GM10248 (cell line): ENCODE measurements at regions not wholly inside any gene's neighbourhood (a gene's known extent, or its start where the extent isn't known, plus 50 kb on each side); places are given as distances from the start of the nearest gene placed in this dataset.
"Not testable (repeated sequence)": the region's sequence is repeated elsewhere in the genome, so short reads cannot be mapped to it uniquely, and the experiment has no call there.

Experiments
- CTCF ChIA-PET: fragments of 300-600 bp; sonication (Branson Sonifier 250); formaldehyde crosslinking; extraction: SDS; loops from one replicate; lab custom pipeline; 2021; ENCODE audit warnings: antibody characterized with exemption; lab: Yijun Ruan, JAX
- POLR2A ChIA-PET: fragments of 350-650 bp; sonication (Branson Sonifier 250); formaldehyde crosslinking; extraction: SDS; loops from one replicate; lab custom pipeline; 2020; ENCODE audit warnings: antibody characterized with exemption; lab: Yijun Ruan, JAX
- DNase-seq: peaks from one replicate; pipeline ENCODE4 v3.0.0; 2012; ENCODE audit errors: extremely low spot score
- TF ChIP-seq, protein P1 (sequence below): IDR thresholded peaks from 2 replicates; pipeline ENCODE4 v1.5.1; 2012; ENCODE audit warnings: mild to moderate bottlenecking, low read depth; ENCODE audit errors: extremely low read depth, missing control alignments, control extremely low read depth

- TF ChIP-seq, protein P1, sequence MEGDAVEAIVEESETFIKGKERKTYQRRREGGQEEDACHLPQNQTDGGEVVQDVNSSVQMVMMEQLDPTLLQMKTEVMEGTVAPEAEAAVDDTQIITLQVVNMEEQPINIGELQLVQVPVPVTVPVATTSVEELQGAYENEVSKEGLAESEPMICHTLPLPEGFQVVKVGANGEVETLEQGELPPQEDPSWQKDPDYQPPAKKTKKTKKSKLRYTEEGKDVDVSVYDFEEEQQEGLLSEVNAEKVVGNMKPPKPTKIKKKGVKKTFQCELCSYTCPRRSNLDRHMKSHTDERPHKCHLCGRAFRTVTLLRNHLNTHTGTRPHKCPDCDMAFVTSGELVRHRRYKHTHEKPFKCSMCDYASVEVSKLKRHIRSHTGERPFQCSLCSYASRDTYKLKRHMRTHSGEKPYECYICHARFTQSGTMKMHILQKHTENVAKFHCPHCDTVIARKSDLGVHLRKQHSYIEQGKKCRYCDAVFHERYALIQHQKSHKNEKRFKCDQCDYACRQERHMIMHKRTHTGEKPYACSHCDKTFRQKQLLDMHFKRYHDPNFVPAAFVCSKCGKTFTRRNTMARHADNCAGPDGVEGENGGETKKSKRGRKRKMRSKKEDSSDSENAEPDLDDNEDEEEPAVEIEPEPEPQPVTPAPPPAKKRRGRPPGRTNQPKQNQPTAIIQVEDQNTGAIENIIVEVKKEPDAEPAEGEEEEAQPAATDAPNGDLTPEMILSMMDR, result no peak
- ChIA-PET CTCF (interaction anchor here (0.7 kb wide), 1 partner anchor 17 kb away, joined by 3 read pairs; no protein-coding TSS in a partner anchor), POLR2A (no interaction called here)
- DNase-seq, result no peak
Measured at GRCh38 chr1:5728663-5729355, 263.4 kb downstream of the NPHP4 start.

DNA sequence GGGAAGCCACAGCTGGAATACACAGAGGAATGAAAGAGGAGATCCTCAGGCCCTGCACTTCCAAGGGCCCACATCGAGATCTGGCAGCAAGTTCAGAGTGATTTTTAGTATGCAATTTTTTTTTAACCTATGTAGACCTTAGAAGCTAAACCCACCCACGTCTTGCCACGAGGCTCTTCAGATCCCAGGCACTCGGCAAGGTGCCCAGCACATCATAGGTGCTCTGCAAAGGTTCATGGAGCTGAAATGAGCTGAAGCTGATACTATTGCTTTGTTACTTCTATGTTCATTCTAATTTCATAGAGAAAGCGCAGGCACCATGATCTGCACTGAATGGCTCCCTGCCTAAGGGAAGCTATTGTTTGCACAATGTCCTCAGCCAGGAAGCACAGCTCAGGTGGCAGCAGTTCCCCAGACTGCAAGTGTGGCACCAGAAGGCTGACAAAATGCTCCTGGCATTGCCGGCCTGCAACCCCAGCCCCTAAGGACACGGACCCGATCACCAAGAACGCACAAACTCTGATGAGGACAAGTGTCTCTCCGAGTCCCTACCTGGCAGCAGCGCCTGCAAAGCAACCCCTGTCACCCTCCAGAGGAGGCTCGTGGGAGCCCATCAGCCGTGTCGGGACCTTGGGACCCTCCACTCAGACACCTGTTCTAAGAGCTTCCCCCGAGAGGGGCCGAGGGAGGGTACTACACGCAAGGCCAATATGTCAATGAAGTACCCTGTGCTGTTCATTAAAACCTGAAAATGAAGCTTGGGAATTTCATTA lies 264.2 kb downstream of the NPHP4 start:
- TF ChIP-seq, protein P1, result no peak
- ChIA-PET POLR2A (no interaction called here), CTCF (interaction anchor here (0.7 kb wide), 1 partner anchor 17 kb away, joined by 3 read pairs; no protein-coding TSS in a partner anchor)
- no peak for DNase-seq

DNA sequence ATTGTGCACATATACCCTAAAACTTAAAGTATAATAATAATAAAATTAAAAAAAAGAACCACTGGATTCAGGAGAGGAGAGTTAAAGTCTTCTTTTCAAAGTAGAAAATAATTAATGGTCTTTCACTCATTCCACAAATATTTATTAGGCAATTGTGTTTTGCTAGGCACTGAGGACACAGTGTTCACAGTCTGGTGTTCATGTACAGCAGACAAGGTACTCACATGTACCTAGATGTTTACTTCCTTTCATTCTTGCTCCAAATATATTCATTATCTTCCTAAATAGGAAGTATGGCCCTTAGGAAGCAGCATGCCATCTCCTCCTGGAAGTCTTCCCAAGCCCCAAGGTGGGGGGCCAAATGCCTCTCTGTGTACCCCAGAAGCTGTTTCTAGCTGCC lies 265.0 kb downstream of the NPHP4 start:
- DNase-seq, result no peak
- CTCF ChIA-PET, result no interaction called here
- POLR2A ChIA-PET, result no interaction called here
- TF ChIP-seq, protein P1, result no peak

- CTCF ChIA-PET, POLR2A ChIA-PET, DNase-seq: not testable (repeated sequence)
Measured at GRCh38 chr1:5726586-5727184, 265.5 kb downstream of the NPHP4 start.

- TF ChIP-seq, protein P1, result no peak
- no peak for DNase-seq
- POLR2A ChIA-PET, result no interaction called here
- CTCF ChIA-PET, result no interaction called here
Measured at GRCh38 chr1:5725855-5726585, 266.2 kb downstream of the NPHP4 start.

- CTCF ChIA-PET, result no interaction called here
- DNase-seq, result no peak
- POLR2A ChIA-PET, result no interaction called here
- TF ChIP-seq, protein P1, result no peak
Measured at GRCh38 chr1:5725406-5725805, 266.8 kb downstream of the NPHP4 start.
